ENCODE measurements at regions not wholly inside any gene's neighbourhood (a gene's known extent, or its start where the extent isn't known, plus 50 kb on each side); places are given as distances from the start of the nearest gene placed in this dataset.

DNA sequence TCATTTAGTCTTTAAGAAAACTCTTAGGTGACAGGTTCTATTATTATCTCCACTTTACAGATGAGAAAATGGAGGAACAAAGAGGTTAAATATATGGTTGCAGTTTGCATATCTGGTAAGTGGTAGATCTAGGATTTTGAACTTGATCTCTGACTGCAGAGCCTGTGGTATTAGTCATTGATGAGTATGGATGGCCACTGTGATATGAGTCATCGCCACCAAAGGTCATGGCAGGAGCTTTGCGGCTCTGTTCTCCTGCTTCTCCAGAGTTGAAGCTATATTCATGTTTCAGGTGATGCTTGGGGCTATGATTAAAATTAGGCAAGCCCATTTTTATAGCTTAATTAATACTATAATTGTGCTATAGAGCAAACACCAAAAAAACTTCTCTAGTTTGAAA is 306.2 kb upstream of the DPPA4 start:
- WGBS (ENCODE audit: low lambda C conversion rate, missing lambda C conversion rate) = 50% methylated on average over 2 of the region's 2 CpGs
- no peak for DNase-seq (ENCODE audit: low spot score)
- H3K4me2 ChIP-seq = no peak overlapping the region
- no peaks in the 10 kb centered on the region for H3K9me2 ChIP-seq (replicated peaks; ENCODE audit: insufficient read depth)
- no peak overlapping the region for H2AFZ ChIP-seq
- H3K4me1 ChIP-seq (ENCODE audit: insufficient read depth) = no peaks in the 10 kb centered on the region
- no peak for TF ChIP-seq EZH2phosphoT487 (IDR thresholded peaks at IDR 0.05; ENCODE audit: low read depth, severe bottlenecking, unreplicated experiment)
- no peak for TF ChIP-seq EZH2 (IDR thresholded peaks at IDR 0.05; ENCODE audit: borderline replicate concordance)
- TF ChIP-seq, protein P1, sequence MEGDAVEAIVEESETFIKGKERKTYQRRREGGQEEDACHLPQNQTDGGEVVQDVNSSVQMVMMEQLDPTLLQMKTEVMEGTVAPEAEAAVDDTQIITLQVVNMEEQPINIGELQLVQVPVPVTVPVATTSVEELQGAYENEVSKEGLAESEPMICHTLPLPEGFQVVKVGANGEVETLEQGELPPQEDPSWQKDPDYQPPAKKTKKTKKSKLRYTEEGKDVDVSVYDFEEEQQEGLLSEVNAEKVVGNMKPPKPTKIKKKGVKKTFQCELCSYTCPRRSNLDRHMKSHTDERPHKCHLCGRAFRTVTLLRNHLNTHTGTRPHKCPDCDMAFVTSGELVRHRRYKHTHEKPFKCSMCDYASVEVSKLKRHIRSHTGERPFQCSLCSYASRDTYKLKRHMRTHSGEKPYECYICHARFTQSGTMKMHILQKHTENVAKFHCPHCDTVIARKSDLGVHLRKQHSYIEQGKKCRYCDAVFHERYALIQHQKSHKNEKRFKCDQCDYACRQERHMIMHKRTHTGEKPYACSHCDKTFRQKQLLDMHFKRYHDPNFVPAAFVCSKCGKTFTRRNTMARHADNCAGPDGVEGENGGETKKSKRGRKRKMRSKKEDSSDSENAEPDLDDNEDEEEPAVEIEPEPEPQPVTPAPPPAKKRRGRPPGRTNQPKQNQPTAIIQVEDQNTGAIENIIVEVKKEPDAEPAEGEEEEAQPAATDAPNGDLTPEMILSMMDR (IDR thresholded peaks at IDR 0.05; ENCODE audit: poor library complexity) = no peak
- no peaks in the 10 kb centered on the region for H3K79me2 ChIP-seq
- H3K4me3 ChIP-seq = no peak overlapping the region
- H3K27me3 ChIP-seq = no peaks in the 10 kb centered on the region
- no peaks in the 10 kb centered on the region for H3K9me3 ChIP-seq (ENCODE audit: low read depth)
- H3K36me3 ChIP-seq (replicated peaks; ENCODE audit: insufficient read depth, low read depth) = no peaks in the 10 kb centered on the region
- H3K27ac ChIP-seq = no peak overlapping the region
- no peaks in the 10 kb centered on the region for H4K20me1 ChIP-seq (ENCODE audit: insufficient read depth, poor library complexity, severe bottlenecking)

DNA sequence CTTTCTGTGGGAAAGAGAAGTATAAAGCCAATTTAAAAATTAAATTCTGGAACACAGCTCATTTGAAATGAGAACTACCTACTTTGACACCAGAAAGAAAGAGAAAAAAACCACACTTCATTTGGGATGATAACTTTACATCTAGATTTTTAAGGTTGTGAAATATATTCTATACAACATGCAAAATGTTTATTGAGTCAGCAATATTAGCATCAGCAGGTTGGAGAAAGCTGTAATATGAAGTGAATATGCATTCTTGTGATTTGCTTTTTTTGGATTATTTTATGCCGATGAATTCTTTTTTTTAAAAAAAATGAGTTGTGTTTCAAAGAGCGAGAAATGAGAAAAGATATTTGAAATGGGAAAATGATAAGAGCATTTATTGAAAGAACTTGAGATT is 307.0 kb upstream of the DPPA4 start:
- no peak for DNase-seq (ENCODE audit: low spot score)
- TF ChIP-seq, protein P1 (IDR thresholded peaks at IDR 0.05; ENCODE audit: poor library complexity) = no peak
- TF ChIP-seq EZH2phosphoT487 (IDR thresholded peaks at IDR 0.05; ENCODE audit: low read depth, severe bottlenecking, unreplicated experiment) = no peak
- H3K4me2 ChIP-seq = no peak overlapping the region
- H3K27ac ChIP-seq = no peak overlapping the region
- no peaks in the 10 kb centered on the region for H4K20me1 ChIP-seq (ENCODE audit: insufficient read depth, poor library complexity, severe bottlenecking)
- 95% methylated on average over 2 of the region's 2 CpGs for WGBS (ENCODE audit: low lambda C conversion rate, missing lambda C conversion rate)
- H3K9me3 ChIP-seq (ENCODE audit: low read depth) = no peaks in the 10 kb centered on the region
- H3K9me2 ChIP-seq (replicated peaks; ENCODE audit: insufficient read depth) = no peaks in the 10 kb centered on the region
- no peaks in the 10 kb centered on the region for H3K79me2 ChIP-seq
- H3K36me3 ChIP-seq (replicated peaks; ENCODE audit: insufficient read depth, low read depth) = no peaks in the 10 kb centered on the region
- no peak overlapping the region for H3K4me3 ChIP-seq
- no peak overlapping the region for H2AFZ ChIP-seq
- H3K4me1 ChIP-seq (ENCODE audit: insufficient read depth) = no peaks in the 10 kb centered on the region
- H3K27me3 ChIP-seq = no peaks in the 10 kb centered on the region

DNA sequence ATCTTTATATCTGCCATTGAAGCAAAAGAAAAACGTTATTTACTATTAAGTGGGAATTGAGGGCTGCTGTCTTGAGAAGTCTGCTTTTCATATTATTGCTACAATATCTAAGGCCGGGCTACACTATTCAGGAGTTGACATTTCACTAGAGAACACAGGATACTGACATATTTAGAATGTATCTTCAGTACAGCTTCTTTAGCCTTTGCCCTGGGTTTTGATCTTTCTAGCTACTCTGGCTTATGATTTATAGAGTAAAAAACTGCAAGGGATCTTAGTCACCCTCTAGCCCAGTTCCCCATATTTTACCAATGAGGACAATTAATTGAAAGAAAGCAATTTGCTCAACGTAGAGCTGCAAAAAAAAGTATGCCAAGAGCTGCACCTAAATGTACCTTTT is 307.4 kb upstream of the DPPA4 start:
- H3K4me1 ChIP-seq (ENCODE audit: insufficient read depth) = no peaks in the 10 kb centered on the region
- no peaks in the 10 kb centered on the region for H3K36me3 ChIP-seq (replicated peaks; ENCODE audit: insufficient read depth, low read depth)
- H3K9me2 ChIP-seq (replicated peaks; ENCODE audit: insufficient read depth) = no peaks in the 10 kb centered on the region
- no peak overlapping the region for H2AFZ ChIP-seq
- DNase-seq (ENCODE audit: low spot score) = no peak
- TF ChIP-seq EZH2phosphoT487 (IDR thresholded peaks at IDR 0.05; ENCODE audit: low read depth, severe bottlenecking, unreplicated experiment) (no peak), EZH2 (IDR thresholded peaks at IDR 0.05; ENCODE audit: borderline replicate concordance) (no peak)
- TF ChIP-seq, protein P1 (IDR thresholded peaks at IDR 0.05; ENCODE audit: poor library complexity) = no peak
- no peaks in the 10 kb centered on the region for H3K79me2 ChIP-seq
- H3K9me3 ChIP-seq (ENCODE audit: low read depth) = no peaks in the 10 kb centered on the region
- no peak overlapping the region for H3K4me2 ChIP-seq
- no peaks in the 10 kb centered on the region for H3K27me3 ChIP-seq
- WGBS (ENCODE audit: low lambda C conversion rate, missing lambda C conversion rate) = 80% methylated on average over 3 of the region's 3 CpGs
- no peak overlapping the region for H3K27ac ChIP-seq
- no peaks in the 10 kb centered on the region for H4K20me1 ChIP-seq (ENCODE audit: insufficient read depth, poor library complexity, severe bottlenecking)
- no peak overlapping the region for H3K4me3 ChIP-seq

DNA sequence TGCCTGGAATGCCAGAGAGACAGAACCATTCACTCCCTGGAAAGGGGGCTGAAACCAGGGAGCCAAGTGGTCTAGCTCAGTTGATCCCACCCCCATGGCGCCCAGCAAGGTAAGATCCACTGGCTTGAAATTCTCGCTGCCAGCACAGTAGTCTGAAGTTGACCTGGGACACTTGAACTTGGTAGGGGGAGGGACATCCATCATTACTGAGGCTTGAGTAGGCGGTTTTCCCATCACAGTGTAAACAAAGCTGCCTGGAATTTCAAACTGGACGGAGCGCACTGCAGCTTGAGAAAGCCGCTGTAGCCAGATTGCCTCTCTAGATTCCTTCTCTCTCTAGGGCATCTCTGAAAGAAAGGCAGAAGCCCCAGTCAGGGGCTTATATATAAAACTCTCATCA is 310.7 kb upstream of the DPPA4 start:
- no peak overlapping the region for H3K27ac ChIP-seq
- TF ChIP-seq EZH2phosphoT487 (IDR thresholded peaks at IDR 0.05; ENCODE audit: low read depth, severe bottlenecking, unreplicated experiment) (no peak), EZH2 (IDR thresholded peaks at IDR 0.05; ENCODE audit: borderline replicate concordance) (no peak)
- TF ChIP-seq, protein P1 (IDR thresholded peaks at IDR 0.05; ENCODE audit: poor library complexity) = no peak
- no peaks in the 10 kb centered on the region for H3K79me2 ChIP-seq
- no peaks in the 10 kb centered on the region for H4K20me1 ChIP-seq (ENCODE audit: insufficient read depth, poor library complexity, severe bottlenecking)
- H3K36me3 ChIP-seq (replicated peaks; ENCODE audit: insufficient read depth, low read depth) = no peaks in the 10 kb centered on the region
- DNase-seq (ENCODE audit: low spot score) = no peak
- H3K9me2 ChIP-seq (replicated peaks; ENCODE audit: insufficient read depth) = no peaks in the 10 kb centered on the region
- H3K4me1 ChIP-seq (ENCODE audit: insufficient read depth) = no peaks in the 10 kb centered on the region
- no peak overlapping the region for H2AFZ ChIP-seq
- no peak overlapping the region for H3K4me2 ChIP-seq
- H3K9me3 ChIP-seq (ENCODE audit: low read depth) = no peaks in the 10 kb centered on the region
- H3K4me3 ChIP-seq = no peak overlapping the region
- no peaks in the 10 kb centered on the region for H3K27me3 ChIP-seq
- WGBS (ENCODE audit: low lambda C conversion rate, missing lambda C conversion rate) = 80% methylated on average over 6 of the region's 6 CpGs
